GM21717 (cell line): ENCODE measurements at regions not wholly inside any gene's neighbourhood (a gene's known extent, or its start where the extent isn't known, plus 50 kb on each side); places are given as distances from the start of the nearest gene placed in this dataset.

Experiments used
- ATAC-seq: cut with Tn5 transposase; IDR thresholded peaks from one replicate; pipeline ENCODE4 v1.9.1; 2021; ENCODE audit warnings: mild to moderate bottlenecking, moderate library complexity; ENCODE audit not compliant: unreplicated experiment

GRCh38 chr3:110375751-110376518, 695.7 kb upstream of the NECTIN3 start:
- ATAC-seq, result no peak

DNA sequence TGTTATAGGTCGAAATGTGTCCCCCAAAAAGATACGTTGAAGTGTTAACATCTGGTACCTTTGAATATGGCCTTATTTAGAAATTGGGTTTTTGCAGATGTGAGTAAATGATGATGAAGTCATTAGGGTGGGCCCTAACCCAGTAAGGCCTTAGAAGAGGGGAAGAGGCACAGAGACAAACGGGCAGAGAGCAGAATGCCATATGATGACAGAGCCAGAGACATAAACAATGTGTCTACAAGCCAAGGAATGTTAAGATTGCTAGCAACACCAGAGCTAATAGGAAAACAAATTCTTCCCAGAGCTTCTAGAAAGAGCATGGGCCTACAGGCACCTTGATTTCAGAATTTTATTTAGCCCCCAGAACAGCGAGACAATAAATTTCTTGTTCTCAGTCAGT, 693.1 kb upstream of the NECTIN3 start:
- no peak for ATAC-seq

DNA sequence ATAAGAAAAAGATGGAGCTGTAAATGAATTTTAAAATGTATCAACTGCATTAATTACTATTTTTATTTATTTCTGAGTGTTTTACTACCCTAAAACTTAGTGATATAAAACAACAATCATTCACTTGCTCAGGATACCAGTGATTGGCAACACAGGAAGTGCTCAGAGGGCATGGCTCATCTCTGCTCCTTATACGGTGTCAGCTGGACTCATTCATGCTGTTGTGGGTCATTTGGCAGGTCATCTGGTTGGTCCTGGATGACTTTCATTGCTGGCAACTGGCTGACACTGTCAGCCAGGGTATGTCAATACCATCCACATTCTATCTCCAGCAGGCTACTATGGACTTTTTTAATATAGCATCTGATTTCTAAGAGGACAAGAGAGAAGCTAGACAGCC, 689.6 kb upstream of the NECTIN3 start:
- no peak for ATAC-seq

DNA sequence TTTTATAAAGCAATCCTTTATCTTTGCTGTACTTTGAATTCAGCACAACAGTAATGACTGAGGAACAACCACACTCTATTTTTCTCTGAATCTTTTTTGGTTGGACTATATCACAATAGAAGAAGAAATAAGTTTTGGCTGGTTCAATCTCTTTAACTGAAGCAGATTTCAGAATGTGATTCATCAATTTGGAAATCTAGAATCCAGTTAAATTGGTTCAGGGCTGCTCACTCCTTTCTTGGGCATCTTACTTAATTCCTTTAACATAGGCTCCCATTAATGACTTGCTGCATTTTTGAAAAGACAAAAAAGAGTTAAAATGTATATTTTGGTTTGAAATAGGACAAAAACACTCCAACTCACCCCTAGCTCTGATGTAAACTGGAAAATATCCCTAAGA, 688.3 kb upstream of the NECTIN3 start:
- no peak for ATAC-seq

- ATAC-seq, result no peak
These were observed 687.0 kb upstream of the NECTIN3 start for GRCh38 chr3:110384601-110385000.

DNA sequence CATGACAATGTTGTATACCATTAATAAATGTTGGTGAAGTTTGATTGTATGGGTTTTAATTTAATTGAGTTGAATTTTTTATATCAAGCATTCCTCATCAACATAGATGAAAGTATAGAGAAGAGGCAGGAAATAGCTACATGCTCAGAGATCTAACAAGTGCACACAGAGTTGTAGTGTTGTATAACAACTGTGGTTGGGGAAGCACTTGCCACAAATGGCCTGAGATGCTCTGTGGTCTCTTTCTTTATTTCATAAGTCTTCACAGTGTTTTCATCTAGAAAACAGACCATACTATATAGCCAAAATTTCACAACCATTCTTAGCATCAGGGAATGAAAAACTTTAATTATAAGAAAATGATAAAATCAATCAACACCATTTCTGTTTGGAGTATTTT, 682.6 kb upstream of the NECTIN3 start:
- ATAC-seq, result no peak

GRCh38 chr3:110390372-110390771, 681.2 kb upstream of the NECTIN3 start:
- no peak for ATAC-seq

DNA sequence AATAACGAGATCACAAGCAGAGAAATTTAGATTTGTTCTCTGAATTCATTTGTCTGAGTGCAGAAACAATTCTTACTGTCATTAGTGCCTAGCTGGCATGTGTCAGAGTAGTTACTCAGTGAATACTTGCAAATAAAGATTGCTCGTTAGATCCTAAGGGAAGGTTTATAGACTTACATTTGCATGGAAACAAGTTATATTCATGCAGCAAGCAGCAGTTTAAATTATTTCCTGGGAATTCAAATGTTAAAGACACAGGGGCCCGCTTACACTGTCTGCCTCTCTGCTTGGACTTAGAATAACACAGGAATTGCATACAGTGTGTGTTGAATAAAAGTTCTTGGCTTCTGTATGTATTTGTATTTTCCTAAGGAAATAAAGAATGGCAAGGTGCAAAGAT, 680.6 kb upstream of the NECTIN3 start:
- no peak for ATAC-seq

GRCh38 chr3:110391640-110392395, 679.8 kb upstream of the NECTIN3 start:
- no peak for ATAC-seq

- no peak for ATAC-seq
These were observed 677.7 kb upstream of the NECTIN3 start for GRCh38 chr3:110393941-110394340.

GRCh38 chr3:110397115-110397514, 674.5 kb upstream of the NECTIN3 start:
- ATAC-seq, result no peak

DNA sequence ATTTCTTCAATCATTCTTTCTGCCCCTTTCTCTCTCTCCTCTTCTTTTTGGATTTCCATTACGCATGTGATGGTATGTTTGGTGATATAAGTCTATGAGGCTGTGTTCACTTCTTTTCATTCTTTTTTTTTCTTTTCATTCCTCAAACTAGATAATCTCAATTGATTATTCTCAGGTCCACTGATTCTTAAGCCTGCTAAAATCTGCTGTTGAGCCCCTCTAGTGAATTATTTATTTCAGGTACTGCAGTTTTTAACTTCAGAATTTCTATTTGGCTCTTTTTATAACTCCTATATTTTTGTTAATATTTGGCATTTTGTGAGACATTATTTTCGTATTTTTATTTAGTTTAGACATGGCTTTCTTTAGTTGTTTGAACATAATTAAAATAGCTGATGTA, 671.3 kb upstream of the NECTIN3 start:
- no peak for ATAC-seq

DNA sequence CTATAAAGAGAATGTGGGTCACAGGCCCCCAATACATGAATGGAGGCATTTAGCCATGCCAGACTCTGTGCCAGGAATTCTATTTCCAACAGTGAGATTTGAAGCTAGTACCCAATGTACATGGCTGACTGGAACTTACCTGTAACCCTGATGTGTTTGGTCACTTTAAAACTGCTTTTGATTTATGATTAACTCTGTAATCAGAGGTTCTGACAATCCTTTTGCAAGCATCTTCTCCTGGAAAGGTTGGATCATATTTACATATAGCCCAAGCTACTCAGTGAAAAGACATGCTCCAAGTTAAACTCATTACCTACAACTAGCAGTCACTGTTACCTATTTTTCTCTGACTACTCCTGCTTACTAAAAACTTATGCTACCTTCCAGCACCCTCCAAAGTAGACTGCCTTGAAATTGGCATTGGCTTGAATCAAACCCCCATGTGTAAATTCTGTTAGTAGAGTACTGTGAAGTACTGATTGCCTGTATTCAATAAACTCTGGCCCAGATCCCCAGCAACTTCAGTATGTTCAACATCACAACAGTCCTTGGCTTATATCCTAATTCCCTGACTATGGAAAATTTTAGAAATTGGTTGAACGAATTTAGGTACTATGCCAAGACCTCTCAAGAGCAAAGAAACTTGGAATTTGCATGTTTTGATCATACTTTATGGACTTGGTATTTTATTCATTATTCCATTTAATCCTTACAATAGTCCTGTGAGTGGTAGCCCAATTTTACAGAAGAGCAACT, 665.6 kb upstream of the NECTIN3 start:
- no peak for ATAC-seq

GRCh38 chr3:110413266-110413665, 658.4 kb upstream of the NECTIN3 start:
- ATAC-seq, result no peak

DNA sequence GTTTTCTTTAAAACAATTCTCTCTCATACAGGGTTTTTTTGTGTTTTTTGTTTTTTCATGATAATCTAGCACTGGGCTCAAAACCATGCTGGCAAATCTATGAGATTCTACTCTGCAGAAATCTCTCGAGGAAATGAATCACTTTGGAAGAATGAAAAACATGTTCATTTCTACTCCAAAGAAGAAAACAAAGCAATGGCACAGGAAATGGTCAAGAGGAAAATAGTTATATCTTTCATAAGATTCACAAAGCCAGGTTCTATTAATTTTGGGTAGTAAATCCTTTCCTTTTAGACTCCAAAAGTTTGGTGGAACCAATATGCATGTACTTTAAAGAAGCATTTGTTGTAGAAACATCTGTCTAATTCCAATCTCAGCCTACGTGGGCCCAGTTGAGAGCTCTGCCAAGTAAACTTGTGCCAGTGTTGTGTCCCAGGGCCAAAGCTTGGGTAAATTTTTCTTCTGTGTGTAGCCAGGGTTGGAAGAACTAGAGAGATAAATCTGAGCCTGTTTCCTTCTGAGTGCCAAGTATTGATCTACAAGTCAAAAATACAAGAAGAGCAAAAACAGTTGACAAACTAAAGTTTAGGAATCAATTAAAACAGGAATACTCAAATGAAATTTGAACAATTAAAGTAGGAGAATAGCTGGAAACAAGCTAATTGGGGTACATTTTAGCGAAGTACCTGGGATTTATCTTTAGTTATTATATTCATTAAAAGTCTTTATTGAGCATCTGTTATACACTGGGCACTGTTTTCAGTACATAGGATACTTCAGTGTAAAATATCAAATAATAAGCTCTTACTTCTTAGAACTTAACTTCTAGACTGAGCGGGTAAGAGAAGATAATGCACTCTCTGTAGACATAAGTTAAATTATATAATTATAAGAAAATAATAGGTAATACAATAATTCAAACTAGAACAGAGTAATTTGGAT, 657.5 kb upstream of the NECTIN3 start:
- no peak for ATAC-seq

- no peak for ATAC-seq
These were observed 656.8 kb upstream of the NECTIN3 start for GRCh38 chr3:110414855-110415254.

- ATAC-seq, result no peak
These were observed 652.5 kb upstream of the NECTIN3 start for GRCh38 chr3:110419096-110419495.

- ATAC-seq, result no peak
These were observed 652.0 kb upstream of the NECTIN3 start for GRCh38 chr3:110419601-110420000.

- no peak for ATAC-seq
These were observed 651.4 kb upstream of the NECTIN3 start for GRCh38 chr3:110420158-110420641.

DNA sequence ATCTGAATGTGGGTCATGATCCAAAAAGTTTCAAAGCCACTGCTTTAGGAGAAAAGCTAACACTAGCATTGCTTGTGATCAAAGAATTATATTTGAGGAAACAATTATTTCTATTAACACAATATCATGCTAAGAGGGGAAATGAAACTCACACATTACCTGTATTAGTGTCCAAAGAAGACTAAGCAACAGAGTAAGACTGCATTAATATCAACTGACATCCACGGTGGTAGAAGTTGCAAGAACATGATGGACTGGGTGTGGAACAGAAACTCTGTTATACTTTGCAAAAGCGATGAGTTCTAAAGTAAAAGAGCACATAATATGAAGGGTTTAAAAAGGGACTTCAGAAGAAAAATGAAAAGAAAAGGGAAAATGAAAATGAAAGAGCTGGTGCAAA, 648.3 kb upstream of the NECTIN3 start:
- no peak for ATAC-seq
